ENCODE measurements at regions not wholly inside any gene's neighbourhood (a gene's known extent, or its start where the extent isn't known, plus 50 kb on each side); places are given as distances from the start of the nearest gene placed in this dataset.

DNA sequence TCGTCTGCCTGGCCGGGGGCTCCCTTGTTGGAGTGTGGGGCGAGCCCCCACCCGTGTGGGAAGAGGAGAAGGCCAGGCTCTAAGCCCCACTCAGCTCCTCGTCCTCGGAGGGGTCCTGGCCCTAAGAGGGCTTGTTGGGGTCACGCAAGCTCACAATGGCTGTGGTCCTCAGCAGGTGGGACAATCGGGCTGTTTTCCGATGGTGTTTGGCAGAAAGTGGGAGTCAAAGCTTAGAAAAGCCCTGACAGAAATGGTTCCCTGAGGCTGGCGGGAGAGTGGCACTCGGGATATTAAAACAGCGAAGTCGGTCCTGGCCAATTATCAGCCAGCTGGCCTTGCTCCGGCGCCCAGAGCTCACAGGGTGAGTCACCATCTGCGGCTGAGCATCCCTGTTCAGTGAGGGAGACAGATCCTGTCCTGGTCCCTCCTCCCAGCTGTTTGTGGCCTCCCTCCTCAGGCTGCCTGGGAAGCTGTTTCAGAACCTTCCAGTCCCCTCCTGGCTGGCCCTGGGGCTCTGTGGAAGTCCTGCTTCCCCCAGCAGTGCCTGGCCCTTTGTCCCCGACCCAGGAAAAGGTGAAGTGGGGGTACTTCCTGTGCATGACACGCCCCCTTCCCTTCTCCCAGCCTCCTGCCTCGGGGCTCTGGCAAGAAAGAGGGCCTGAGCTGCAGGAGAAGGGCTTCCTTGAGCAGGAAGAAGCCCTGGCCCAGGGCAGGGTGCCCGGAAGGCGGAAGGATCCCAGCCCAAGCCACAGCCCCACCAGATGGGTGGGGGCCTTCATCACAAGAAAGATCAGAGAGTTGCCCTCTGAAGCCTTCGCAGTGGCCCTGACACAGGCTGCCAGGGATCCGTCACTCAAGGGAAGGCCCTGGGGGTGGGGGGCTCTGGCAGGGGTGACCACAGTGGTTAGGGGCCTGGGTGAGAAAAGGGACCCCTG is 53.6 kb upstream of the BHLHE23 start:
- no peak overlapping the region for H3K27ac ChIP-seq (ENCODE audit: extremely low read depth, low read depth, low read length)
- no TSS peak for BruUV-seq (replicated peaks)
- peaks cover 0 to 31% of the 10 kb centered on the region in 2 experiments; a peak in 2 of 5 replicates for H3K4me1 ChIP-seq (replicated peaks in 1 of 2; ENCODE audit: control insufficient read depth in 2 of 2, insufficient read depth in 2 of 2, low read length in 2 of 2)
- H3K27me3 ChIP-seq (ENCODE audit: control insufficient read depth in 2 of 2, insufficient read depth in 2 of 2, low read length in 2 of 2) = peaks cover 17 to 64% of the 10 kb centered on the region in 2 experiments
- in situ Hi-C loops (cut with MboI) = no loop called here
- ATAC-seq (no peak), DNase-seq (ENCODE audit: extremely low read depth in 1 of 4, low spot score in 3 of 4) (peak in 1 of 4 experiments; percentile 16), FAIRE-seq (no peak)
- H3K4me3 ChIP-seq = no peak overlapping the region
- peaks cover 15% of the 10 kb centered on the region for H4K20me1 ChIP-seq (replicated peaks; ENCODE audit: control insufficient read depth, insufficient read depth, low read length)
- intact Hi-C loops (cut with micrococcal nuclease) = no loop called here
- H3K4me2 ChIP-seq (ENCODE audit: insufficient read depth, low read length) = no peak overlapping the region
- TF ChIP-seq ZNF274 (IDR thresholded peaks at IDR 0.05; ENCODE audit: borderline replicate concordance, low read depth, low read length) = no peak
- TF ChIP-seq, protein P1, sequence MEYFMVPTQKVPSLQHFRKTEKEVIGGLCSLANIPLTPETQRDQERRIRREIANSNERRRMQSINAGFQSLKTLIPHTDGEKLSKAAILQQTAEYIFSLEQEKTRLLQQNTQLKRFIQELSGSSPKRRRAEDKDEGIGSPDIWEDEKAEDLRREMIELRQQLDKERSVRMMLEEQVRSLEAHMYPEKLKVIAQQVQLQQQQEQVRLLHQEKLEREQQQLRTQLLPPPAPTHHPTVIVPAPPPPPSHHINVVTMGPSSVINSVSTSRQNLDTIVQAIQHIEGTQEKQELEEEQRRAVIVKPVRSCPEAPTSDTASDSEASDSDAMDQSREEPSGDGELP (CRISPR knock-in tag; IDR thresholded peaks at IDR 0.05; ENCODE audit: borderline replicate concordance) = 0 out of 2 replicates have a peak, but pooled peaks have one; percentile 38
- 3% methylated on average over 13 of the region's 23 CpGs for WGBS (ENCODE audit: insufficient coverage, low coverage, missing lambda C conversion rate)
- H3K9ac ChIP-seq (ENCODE audit: insufficient read depth in 1 of 2, low read depth in 2 of 2, low read length in 2 of 2) = no peak overlapping the region
- ChIA-PET POLR2A (interaction anchor here (0.7 kb wide), 2 partner anchors 300 to 805 kb away, joined by 3 to 4 read pairs; partner anchors contain the start of gene TPD52L2), CTCF (ENCODE audit: low intra/inter-chr PET ratio) (no interaction called here)
- peaks cover 5% of the 10 kb centered on the region for H3K9me3 ChIP-seq (replicated peaks; ENCODE audit: control insufficient read depth, insufficient read depth, low read depth, low read length)
- no peaks in the 10 kb centered on the region for H3K9me1 ChIP-seq (ENCODE audit: control insufficient read depth, insufficient read depth, low read length)
- H3K79me2 ChIP-seq (ENCODE audit: control insufficient read depth, insufficient read depth, low read length) = no peaks in the 10 kb centered on the region
- H3K36me3 ChIP-seq (ENCODE audit: control insufficient read depth, insufficient read depth, low read length) = no peaks in the 10 kb centered on the region
- H2AFZ ChIP-seq (ENCODE audit: low read depth, low read length) = no peak overlapping the region

DNA sequence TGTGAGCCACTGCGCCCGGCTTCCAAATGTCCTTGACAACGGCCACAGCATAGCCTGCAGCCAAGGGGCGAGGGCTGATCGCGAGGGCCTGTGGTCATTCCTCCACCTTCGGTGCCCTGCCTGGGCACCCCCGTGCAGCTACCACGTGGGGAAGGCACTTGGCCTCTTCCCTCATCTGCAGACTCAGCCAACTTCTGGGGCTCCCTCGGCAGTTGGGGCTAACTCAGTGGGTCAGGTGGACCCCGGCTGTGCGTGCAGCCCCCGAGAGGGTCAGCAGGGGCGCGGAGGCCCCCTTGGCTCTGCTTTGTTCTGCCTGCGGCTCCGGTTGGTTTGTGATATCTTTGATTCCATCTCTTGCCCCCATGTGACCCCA is 52.9 kb upstream of the BHLHE23 start:
- no peak for DNase-seq (ENCODE audit: extremely low read depth in 1 of 4, low spot score in 3 of 4)
- TF ChIP-seq NONO (IDR thresholded peaks at IDR 0.05; ENCODE audit: low read depth in 2 of 2, low read length in 1 of 2) (no peak), ELF2 (CRISPR knock-in tag; IDR thresholded peaks at IDR 0.05) (no peak), PTRF (tag; IDR thresholded peaks at IDR 0.05) (no peak), CBX2 (IDR thresholded peaks at IDR 0.05; ENCODE audit: insufficient read depth, low read length, poor library complexity, severe bottlenecking) (no peak)
- TF ChIP-seq, protein P2, sequence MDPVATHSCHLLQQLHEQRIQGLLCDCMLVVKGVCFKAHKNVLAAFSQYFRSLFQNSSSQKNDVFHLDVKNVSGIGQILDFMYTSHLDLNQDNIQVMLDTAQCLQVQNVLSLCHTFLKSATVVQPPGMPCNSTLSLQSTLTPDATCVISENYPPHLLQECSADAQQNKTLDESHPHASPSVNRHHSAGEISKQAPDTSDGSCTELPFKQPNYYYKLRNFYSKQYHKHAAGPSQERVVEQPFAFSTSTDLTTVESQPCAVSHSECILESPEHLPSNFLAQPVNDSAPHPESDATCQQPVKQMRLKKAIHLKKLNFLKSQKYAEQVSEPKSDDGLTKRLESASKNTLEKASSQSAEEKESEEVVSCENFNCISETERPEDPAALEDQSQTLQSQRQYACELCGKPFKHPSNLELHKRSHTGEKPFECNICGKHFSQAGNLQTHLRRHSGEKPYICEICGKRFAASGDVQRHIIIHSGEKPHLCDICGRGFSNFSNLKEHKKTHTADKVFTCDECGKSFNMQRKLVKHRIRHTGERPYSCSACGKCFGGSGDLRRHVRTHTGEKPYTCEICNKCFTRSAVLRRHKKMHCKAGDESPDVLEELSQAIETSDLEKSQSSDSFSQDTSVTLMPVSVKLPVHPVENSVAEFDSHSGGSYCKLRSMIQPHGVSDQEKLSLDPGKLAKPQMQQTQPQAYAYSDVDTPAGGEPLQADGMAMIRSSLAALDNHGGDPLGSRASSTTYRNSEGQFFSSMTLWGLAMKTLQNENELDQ (CRISPR knock-in tag; IDR thresholded peaks at IDR 0.05; ENCODE audit: borderline replicate concordance) = no peak
- TF ChIP-seq, protein P3, sequence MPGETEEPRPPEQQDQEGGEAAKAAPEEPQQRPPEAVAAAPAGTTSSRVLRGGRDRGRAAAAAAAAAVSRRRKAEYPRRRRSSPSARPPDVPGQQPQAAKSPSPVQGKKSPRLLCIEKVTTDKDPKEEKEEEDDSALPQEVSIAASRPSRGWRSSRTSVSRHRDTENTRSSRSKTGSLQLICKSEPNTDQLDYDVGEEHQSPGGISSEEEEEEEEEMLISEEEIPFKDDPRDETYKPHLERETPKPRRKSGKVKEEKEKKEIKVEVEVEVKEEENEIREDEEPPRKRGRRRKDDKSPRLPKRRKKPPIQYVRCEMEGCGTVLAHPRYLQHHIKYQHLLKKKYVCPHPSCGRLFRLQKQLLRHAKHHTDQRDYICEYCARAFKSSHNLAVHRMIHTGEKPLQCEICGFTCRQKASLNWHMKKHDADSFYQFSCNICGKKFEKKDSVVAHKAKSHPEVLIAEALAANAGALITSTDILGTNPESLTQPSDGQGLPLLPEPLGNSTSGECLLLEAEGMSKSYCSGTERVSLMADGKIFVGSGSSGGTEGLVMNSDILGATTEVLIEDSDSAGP (CRISPR knock-in tag; IDR thresholded peaks at IDR 0.05) = no peak

More for the DNA sequence above, 52.9 kb upstream of the BHLHE23 start:
- no peaks in the 10 kb centered on the region for H3K79me2 ChIP-seq (ENCODE audit: control insufficient read depth, insufficient read depth, low read length)
- peaks cover 0 to 34% of the 10 kb centered on the region in 2 experiments; a peak in 2 of 5 replicates for H3K4me1 ChIP-seq (replicated peaks in 1 of 2; ENCODE audit: control insufficient read depth in 2 of 2, insufficient read depth in 2 of 2, low read length in 2 of 2)
- peaks cover 5% of the 10 kb centered on the region for H3K9me3 ChIP-seq (replicated peaks; ENCODE audit: control insufficient read depth, insufficient read depth, low read depth, low read length)
- peaks cover 15% of the 10 kb centered on the region for H4K20me1 ChIP-seq (replicated peaks; ENCODE audit: control insufficient read depth, insufficient read depth, low read length)
- CTCF ChIA-PET (ENCODE audit: low intra/inter-chr PET ratio) = no interaction called here
- WGBS (ENCODE audit: insufficient coverage, low coverage, missing lambda C conversion rate) = 10% methylated on average over 15 of the region's 17 CpGs
- in situ Hi-C loops (cut with MboI) (no loop called here), intact Hi-C loops (cut with micrococcal nuclease) (loop anchor here (5.0 kb wide), 1 partner anchor 113 kb away; no protein-coding TSS in a partner anchor)
- no peak overlapping the region for H3K4me2 ChIP-seq (ENCODE audit: insufficient read depth, low read length)
- H3K36me3 ChIP-seq (ENCODE audit: control insufficient read depth, insufficient read depth, low read length) = no peaks in the 10 kb centered on the region
- H3K9ac ChIP-seq (ENCODE audit: insufficient read depth in 1 of 2, low read depth in 2 of 2, low read length in 2 of 2) = no peak overlapping the region
- no peaks in the 10 kb centered on the region for H3K9me1 ChIP-seq (ENCODE audit: control insufficient read depth, insufficient read depth, low read length)
- H2AFZ ChIP-seq (ENCODE audit: low read depth, low read length) = no peak overlapping the region
- POLR2A ChIA-PET = interaction anchor here (0.7 kb wide), 1 partner anchor 300 kb away, joined by 4 read pairs; no protein-coding TSS in a partner anchor
- H3K27ac ChIP-seq (ENCODE audit: extremely low read depth, low read depth, low read length) = no peak overlapping the region
- no peak for ATAC-seq
- no TSS peak for BruUV-seq (replicated peaks)
- FAIRE-seq = no peak
- peaks cover 11 to 62% of the 10 kb centered on the region in 2 experiments for H3K27me3 ChIP-seq (ENCODE audit: control insufficient read depth in 2 of 2, insufficient read depth in 2 of 2, low read length in 2 of 2)
- H3K4me3 ChIP-seq = no peak overlapping the region

Data from K562 (cell line).